Body of pancreas (tissue), 4 donors: ENCODE measurements at regions not wholly inside any gene's neighbourhood (a gene's known extent, or its start where the extent isn't known, plus 50 kb on each side); places are given as distances from the start of the nearest gene placed in this dataset.

ENCODE experiments used
- ATAC-seq: fragments of 150-250 bp; one replicate; pipeline ENCODE4 v1.9.1; 2016
- DNase-seq, 4 donors: peaks; one replicate each; pipeline ENCODE4 v3.0.0-alpha.2; 2019
- H3K27ac ChIP-seq, 4 donors: fragments of 200-600 bp; sonication (generic); 1 replicate in 3 of 4; 2 replicates in 1 of 4; pipeline versions ENCODE4 v1.5.1 to v1.6.1; 2016 to 2019; ENCODE audit warnings: mild to moderate bottlenecking in 1 of 4, mixed read lengths in 1 of 4, moderate library complexity in 1 of 4
- H3K27me3 ChIP-seq, 2 donors: fragments of 200-600 bp; sonication (generic); one replicate each; pipeline ENCODE4 v1.6.0; 2016; ENCODE audit warnings: mild to moderate bottlenecking in 1 of 2
- H3K36me3 ChIP-seq, 2 donors: fragments of 200-600 bp; sonication (generic); replicated peaks in 1 of 2; 2 replicates each; pipeline ENCODE4 v1.5.1; 2016; ENCODE audit warnings: low read depth in 2 of 2; ENCODE audit not compliant: insufficient read depth in 1 of 2
- H3K4me1 ChIP-seq: fragments of 200-600 bp; sonication (generic); one replicate; pipeline ENCODE4 v1.6.0; 2016
- H3K4me3 ChIP-seq, 2 donors: fragments of 200-600 bp; sonication (generic); 1 replicate in 1 of 2; 2 replicates in 1 of 2; pipeline ENCODE4 v1.5.1; 2016 to 2019
- H3K9me3 ChIP-seq, 3 donors: fragments of 200-600 bp; sonication (generic); 1 replicate in 2 of 3; 2 replicates in 1 of 3; pipeline ENCODE4 v1.5.1; 2016
- CTCF ChIP-seq, 7 experiments: fragments of 450-650 bp in 4 of 7; fragments of 200-600 bp in 3 of 7; sonication (generic) in 3 of 7; IDR thresholded peaks; one replicate each; pipeline ENCODE4 v1.5.1; 2016 to 2019; ENCODE audit warnings: antibody characterized with exemption in 7 of 7
- POLR2A ChIP-seq, 3 donors: fragments of 450-650 bp; IDR thresholded peaks; one replicate each; pipeline ENCODE4 v1.6.1; 2016; ENCODE audit warnings: antibody characterized with exemption in 3 of 3, mild to moderate bottlenecking in 2 of 3
- WGBS, 2 donors: methylation state at CpG; one replicate each; pipeline ENCODE4 v1.1.5; 2017; 5-methylcytosine and 5-hydroxymethylcytosine counted together
- intact Hi-C: fragments of 100-400 bp; cut with DNase I; formaldehyde crosslinking; loops from one replicate; pipeline ENCODE4 v1.15.1; 2023

GRCh38 chr14:26765768-26766520 lies 168.1 kb upstream of the NOVA1 start:
- peak; percentile 56 for ATAC-seq
- no peaks in the 10 kb centered on the region for H3K9me3 ChIP-seq
- no peak overlapping the region for H3K4me3 ChIP-seq
- H3K27ac ChIP-seq, result no peak overlapping the region
- WGBS, 2 donors, result 21 to 26% methylated on average over 2 of the region's 2 CpGs
- peak in 3 of 4 donors; percentile 33 to 46 (median 37) for DNase-seq
- intact Hi-C loops, result no loop called here
- TF ChIP-seq CTCF (IDR thresholded peaks at IDR 0.05), result no peak
- no peaks in the 10 kb centered on the region for H3K4me1 ChIP-seq
- no peaks in the 10 kb centered on the region for H3K36me3 ChIP-seq
- no peaks in the 10 kb centered on the region for H3K27me3 ChIP-seq

GRCh38 chr14:26766726-26767125 lies 168.9 kb upstream of the NOVA1 start:
- TF ChIP-seq CTCF (IDR thresholded peaks at IDR 0.05) (no peak), POLR2A (IDR thresholded peaks at IDR 0.05) (no peak)
- 78 to 84% methylated on average over 1 of the region's 1 CpG for WGBS, 2 donors
- Histone ChIP-seq H3K36me3 (no peaks in the 10 kb centered on the region), H3K4me3 (no peak overlapping the region), H3K4me1 (no peaks in the 10 kb centered on the region), H3K27ac (no peak overlapping the region), H3K9me3 (no peaks in the 10 kb centered on the region), H3K27me3 (no peaks in the 10 kb centered on the region)
- DNase-seq (no peak), ATAC-seq (no peak)
- intact Hi-C loops, result no loop called here

GRCh38 chr14:26773906-26774593 lies 176.2 kb upstream of the NOVA1 start:
- no peak overlapping the region for H3K4me3 ChIP-seq
- no peak for DNase-seq
- no peak overlapping the region for H3K27ac ChIP-seq
- H3K27me3 ChIP-seq, result no peaks in the 10 kb centered on the region
- WGBS, 2 donors, result 48 to 58% methylated on average over 5 of the region's 5 CpGs
- H3K4me1 ChIP-seq, result no peaks in the 10 kb centered on the region
- no peak for TF ChIP-seq POLR2A (IDR thresholded peaks at IDR 0.05)
- no peak for TF ChIP-seq CTCF (IDR thresholded peaks at IDR 0.05)
- H3K9me3 ChIP-seq, result no peaks in the 10 kb centered on the region
- no peaks in the 10 kb centered on the region for H3K36me3 ChIP-seq
- intact Hi-C loops, result no loop called here
- no peak for ATAC-seq

GRCh38 chr14:26775765-26776563 lies 178.1 kb upstream of the NOVA1 start:
- 44 to 51% methylated on average over 5 of the region's 5 CpGs for WGBS, 2 donors
- no peak for ATAC-seq
- intact Hi-C loops, result no loop called here
- no peak overlapping the region for H3K4me3 ChIP-seq
- no peak for TF ChIP-seq CTCF (IDR thresholded peaks at IDR 0.05)
- no peak for TF ChIP-seq POLR2A (IDR thresholded peaks at IDR 0.05)
- H3K9me3 ChIP-seq, result no peaks in the 10 kb centered on the region
- H3K27me3 ChIP-seq, result no peaks in the 10 kb centered on the region
- no peak overlapping the region for H3K27ac ChIP-seq
- no peaks in the 10 kb centered on the region for H3K4me1 ChIP-seq
- H3K36me3 ChIP-seq, result no peaks in the 10 kb centered on the region
- DNase-seq, result no peak
